ENCODE measurements at regions not wholly inside any gene's neighbourhood (a gene's known extent, or its start where the extent isn't known, plus 50 kb on each side); places are given as distances from the start of the nearest gene placed in this dataset.

- TF ChIP-seq, protein P1, sequence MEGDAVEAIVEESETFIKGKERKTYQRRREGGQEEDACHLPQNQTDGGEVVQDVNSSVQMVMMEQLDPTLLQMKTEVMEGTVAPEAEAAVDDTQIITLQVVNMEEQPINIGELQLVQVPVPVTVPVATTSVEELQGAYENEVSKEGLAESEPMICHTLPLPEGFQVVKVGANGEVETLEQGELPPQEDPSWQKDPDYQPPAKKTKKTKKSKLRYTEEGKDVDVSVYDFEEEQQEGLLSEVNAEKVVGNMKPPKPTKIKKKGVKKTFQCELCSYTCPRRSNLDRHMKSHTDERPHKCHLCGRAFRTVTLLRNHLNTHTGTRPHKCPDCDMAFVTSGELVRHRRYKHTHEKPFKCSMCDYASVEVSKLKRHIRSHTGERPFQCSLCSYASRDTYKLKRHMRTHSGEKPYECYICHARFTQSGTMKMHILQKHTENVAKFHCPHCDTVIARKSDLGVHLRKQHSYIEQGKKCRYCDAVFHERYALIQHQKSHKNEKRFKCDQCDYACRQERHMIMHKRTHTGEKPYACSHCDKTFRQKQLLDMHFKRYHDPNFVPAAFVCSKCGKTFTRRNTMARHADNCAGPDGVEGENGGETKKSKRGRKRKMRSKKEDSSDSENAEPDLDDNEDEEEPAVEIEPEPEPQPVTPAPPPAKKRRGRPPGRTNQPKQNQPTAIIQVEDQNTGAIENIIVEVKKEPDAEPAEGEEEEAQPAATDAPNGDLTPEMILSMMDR (IDR thresholded peaks at IDR 0.05; ENCODE audit: poor library complexity) = no peak
- TF ChIP-seq EZH2 (IDR thresholded peaks at IDR 0.05; ENCODE audit: borderline replicate concordance) (no peak), EZH2phosphoT487 (IDR thresholded peaks at IDR 0.05; ENCODE audit: low read depth, severe bottlenecking, unreplicated experiment) (no peak)
These were observed 328.7 kb downstream of the CTTN start for GRCh38 chr11:70727021-70727420.
